Skeletal muscle tissue (tissue), 3 donors: ENCODE measurements at regions not wholly inside any gene's neighbourhood (a gene's known extent, or its start where the extent isn't known, plus 50 kb on each side); places are given as distances from the start of the nearest gene placed in this dataset.
"Not testable (repeated sequence)": the region's sequence is repeated elsewhere in the genome, so short reads cannot be mapped to it uniquely, and the experiment has no call there.

Experiments
- H3K27ac ChIP-seq: one replicate; pipeline ENCODE4 v1.7.0; 2013; ENCODE audit warnings: mild to moderate bottlenecking, low read depth, low read length, inconsistent platforms
- H3K27me3 ChIP-seq, 3 donors: one replicate each; pipeline ENCODE4 v1.7.0; 2013; ENCODE audit warnings: low read length in 3 of 3; ENCODE audit not compliant: control insufficient read depth in 3 of 3, insufficient read depth in 3 of 3
- H3K36me3 ChIP-seq, 3 donors: one replicate each; pipeline ENCODE4 v1.7.0; 2013; ENCODE audit warnings: low read length in 3 of 3; ENCODE audit not compliant: control insufficient read depth in 3 of 3, insufficient read depth in 3 of 3
- H3K4me1 ChIP-seq, 3 donors: one replicate each; pipeline ENCODE4 v1.7.0; 2013; ENCODE audit warnings: low read length in 3 of 3, mild to moderate bottlenecking in 3 of 3; ENCODE audit not compliant: control insufficient read depth in 3 of 3, insufficient read depth in 3 of 3
- H3K4me3 ChIP-seq, 3 donors: one replicate each; pipeline ENCODE4 v1.7.0; 2013; ENCODE audit warnings: low read length in 3 of 3
- H3K9ac ChIP-seq, 3 donors: one replicate each; pipeline ENCODE4 v1.7.0; 2013; ENCODE audit warnings: low read length in 3 of 3, mild to moderate bottlenecking in 3 of 3, moderate library complexity in 2 of 3, low read depth in 1 of 3
- H3K9me3 ChIP-seq, 3 donors: one replicate each; pipeline ENCODE4 v1.7.0; 2013; ENCODE audit warnings: low read length in 3 of 3; ENCODE audit not compliant: control insufficient read depth in 3 of 3
- donor health status: Osteomylitis.

DNA sequence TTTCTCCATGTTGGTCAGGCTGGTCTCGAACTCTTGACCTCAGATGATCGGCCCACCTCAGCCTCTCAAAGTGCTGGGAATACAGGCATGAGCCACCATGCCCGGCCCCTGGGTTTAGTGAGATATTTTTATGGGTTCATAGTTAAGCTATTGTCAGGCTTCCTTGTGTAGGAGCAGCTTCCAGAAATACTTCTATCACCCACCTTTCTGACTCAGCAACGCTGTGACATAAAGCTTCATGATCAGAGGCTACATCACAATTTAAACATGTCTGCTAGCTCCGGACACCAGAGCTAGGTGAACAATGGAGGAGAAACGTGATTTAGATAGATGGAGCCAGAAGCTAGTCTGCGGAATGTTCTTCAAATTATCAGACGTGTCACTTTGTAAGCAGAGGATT, 295.8 kb upstream of the LYZL1 start:
- no peak overlapping the region for H3K9ac ChIP-seq
- H3K27ac ChIP-seq = no peak overlapping the region
- H3K4me1 ChIP-seq = no peaks in the 10 kb centered on the region
- H3K36me3 ChIP-seq = no peaks in the 10 kb centered on the region
- H3K9me3 ChIP-seq = no peaks in the 10 kb centered on the region
- H3K4me3 ChIP-seq = no peak overlapping the region
- H3K27me3 ChIP-seq = no peaks in the 10 kb centered on the region

- no peaks in the 10 kb centered on the region for H3K27me3 ChIP-seq
- no peaks in the 10 kb centered on the region for H3K4me1 ChIP-seq
- H3K36me3 ChIP-seq = no peaks in the 10 kb centered on the region
- H3K27ac ChIP-seq = no peak overlapping the region
- no peak overlapping the region for H3K4me3 ChIP-seq
- H3K9me3 ChIP-seq = no peaks in the 10 kb centered on the region
- H3K9ac ChIP-seq = no peak overlapping the region
Measured at GRCh38 chr10:28993861-28994260, 295.0 kb upstream of the LYZL1 start.

- not testable (repeated sequence) for H3K9ac ChIP-seq, H3K27me3 ChIP-seq, H3K4me1 ChIP-seq, H3K27ac ChIP-seq, H3K36me3 ChIP-seq, H3K4me3 ChIP-seq, H3K9me3 ChIP-seq
Measured at GRCh38 chr10:28994802-28995201, 294.1 kb upstream of the LYZL1 start.

DNA sequence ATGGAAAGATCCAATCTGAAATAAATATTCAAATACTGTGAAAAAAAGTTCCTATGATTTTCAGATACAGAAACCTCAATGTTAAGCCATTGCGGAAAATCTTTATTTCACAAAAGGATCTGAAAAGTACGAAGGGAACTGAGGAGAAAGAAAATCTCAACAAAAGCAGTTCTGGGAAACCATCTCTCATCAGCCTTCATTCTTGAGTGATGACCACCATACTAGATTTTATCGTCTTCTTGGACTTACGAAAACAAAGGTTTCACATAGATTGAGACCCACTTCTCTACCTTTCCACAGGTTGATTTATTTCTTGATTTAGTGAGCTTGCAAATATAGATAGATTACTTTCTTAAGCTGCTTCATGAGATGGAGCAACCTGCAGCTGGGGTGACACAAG, 293.4 kb upstream of the LYZL1 start:
- H3K36me3 ChIP-seq = no peaks in the 10 kb centered on the region
- no peak overlapping the region for H3K9ac ChIP-seq
- H3K4me3 ChIP-seq = no peak overlapping the region
- no peak overlapping the region for H3K27ac ChIP-seq
- H3K9me3 ChIP-seq = no peaks in the 10 kb centered on the region
- no peaks in the 10 kb centered on the region for H3K4me1 ChIP-seq
- no peaks in the 10 kb centered on the region for H3K27me3 ChIP-seq

- H3K4me3 ChIP-seq = no peak overlapping the region
- no peaks in the 10 kb centered on the region for H3K27me3 ChIP-seq
- no peaks in the 10 kb centered on the region for H3K4me1 ChIP-seq
- H3K27ac ChIP-seq = no peak overlapping the region
- H3K36me3 ChIP-seq = no peaks in the 10 kb centered on the region
- no peak overlapping the region for H3K9ac ChIP-seq
- H3K9me3 ChIP-seq = no peaks in the 10 kb centered on the region
Measured at GRCh38 chr10:28996345-28996744, 292.5 kb upstream of the LYZL1 start.

GRCh38 chr10:28996947-28997551, 291.8 kb upstream of the LYZL1 start:
- H3K27ac ChIP-seq = no peak overlapping the region
- H3K9ac ChIP-seq = no peak overlapping the region
- no peaks in the 10 kb centered on the region for H3K36me3 ChIP-seq
- no peaks in the 10 kb centered on the region for H3K27me3 ChIP-seq
- H3K4me1 ChIP-seq = no peaks in the 10 kb centered on the region
- no peak overlapping the region for H3K4me3 ChIP-seq
- no peaks in the 10 kb centered on the region for H3K9me3 ChIP-seq

GRCh38 chr10:28997734-28998133, 291.1 kb upstream of the LYZL1 start:
- no peak overlapping the region for H3K9ac ChIP-seq

DNA sequence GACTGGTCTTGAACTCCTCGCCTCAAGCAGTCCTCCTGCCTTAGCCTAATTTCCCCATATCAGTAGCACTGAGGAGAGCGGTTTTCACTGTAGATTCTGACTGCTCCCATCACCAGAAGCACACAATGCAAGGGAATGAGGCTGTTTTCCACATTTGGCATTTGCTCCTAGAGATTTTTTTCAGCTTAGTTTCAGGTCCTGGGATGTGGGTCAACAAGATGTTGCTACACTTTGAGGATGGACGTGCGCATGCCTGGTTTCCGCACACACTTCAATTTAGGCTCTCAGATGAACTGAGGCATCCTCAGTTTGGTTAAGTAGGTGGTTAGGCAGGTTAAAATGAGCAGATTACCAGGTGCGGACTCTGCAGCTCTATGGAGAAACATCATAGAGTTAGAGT, 287.1 kb upstream of the LYZL1 start:
- no peaks in the 10 kb centered on the region for H3K36me3 ChIP-seq
- H3K9ac ChIP-seq = no peak overlapping the region
- no peaks in the 10 kb centered on the region for H3K9me3 ChIP-seq

More at GRCh38 chr10:28997734-28998133, 291.1 kb upstream of the LYZL1 start:
- Histone ChIP-seq H3K4me3 (no peak overlapping the region), H3K9me3 (no peaks in the 10 kb centered on the region), H3K27ac (no peak overlapping the region), H3K27me3 (no peaks in the 10 kb centered on the region), H3K4me1 (no peaks in the 10 kb centered on the region), H3K36me3 (no peaks in the 10 kb centered on the region)

GRCh38 chr10:29003014-29003413, 285.9 kb upstream of the LYZL1 start:
- H3K36me3 ChIP-seq, H3K9ac ChIP-seq, H3K4me1 ChIP-seq, H3K9me3 ChIP-seq, H3K27ac ChIP-seq, H3K4me3 ChIP-seq, H3K27me3 ChIP-seq: not testable (repeated sequence)

More for the DNA sequence above, 287.1 kb upstream of the LYZL1 start:
- H3K27ac ChIP-seq = no peak overlapping the region
- no peaks in the 10 kb centered on the region for H3K27me3 ChIP-seq
- H3K4me3 ChIP-seq = no peak overlapping the region
- no peaks in the 10 kb centered on the region for H3K4me1 ChIP-seq

- Histone ChIP-seq H3K27me3 (no peaks in the 10 kb centered on the region), H3K4me1 (no peaks in the 10 kb centered on the region), H3K9ac (no peak overlapping the region), H3K4me3 (no peak overlapping the region), H3K36me3 (no peaks in the 10 kb centered on the region), H3K9me3 (peaks cover 0 to 2% (median 2%) of the 10 kb centered on the region in 3 donors), H3K27ac (no peak overlapping the region)
Measured at GRCh38 chr10:29005988-29006387, 282.9 kb upstream of the LYZL1 start.

DNA sequence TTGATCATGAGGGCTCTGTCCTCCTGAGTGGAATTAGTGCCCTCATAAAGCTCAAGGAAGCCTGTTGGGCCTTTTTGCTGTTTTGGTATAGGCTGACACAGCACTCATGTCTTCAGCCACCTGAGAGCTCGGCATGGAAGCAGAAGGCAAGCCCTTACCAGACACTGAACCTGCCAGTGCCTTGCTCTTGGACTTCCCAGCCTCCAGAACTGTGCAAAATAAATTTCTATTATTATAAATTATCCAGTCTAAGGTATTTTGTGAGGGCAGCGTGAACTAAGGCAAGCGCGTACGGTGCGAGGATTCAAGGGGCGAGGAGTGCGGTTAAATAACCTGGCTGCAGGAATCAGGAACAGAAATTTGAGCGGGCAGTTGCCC, 281.5 kb upstream of the LYZL1 start:
- H3K4me3 ChIP-seq = no peak overlapping the region
- H3K36me3 ChIP-seq = no peaks in the 10 kb centered on the region
- peaks cover 0 to 2% (median 2%) of the 10 kb centered on the region in 3 donors for H3K9me3 ChIP-seq
- no peaks in the 10 kb centered on the region for H3K27me3 ChIP-seq
- H3K9ac ChIP-seq = no peak overlapping the region
- no peaks in the 10 kb centered on the region for H3K4me1 ChIP-seq
- no peak overlapping the region for H3K27ac ChIP-seq
